OCI-LY1 (cell line): ENCODE measurements at regions not wholly inside any gene's neighbourhood (a gene's known extent, or its start where the extent isn't known, plus 50 kb on each side); places are given as distances from the start of the nearest gene placed in this dataset.

Source experiments
- H2AFZ ChIP-seq: fragments of 200-600 bp; sonication (generic), shearing (Covaris generic); 2 replicates; pipeline ENCODE4 v1.6.0; 2014; ENCODE audit warnings: antibody characterized with exemption, mild to moderate bottlenecking, low read length
- H3F3A ChIP-seq: fragments of 200-600 bp; sonication (generic), shearing (Covaris generic); 2 replicates; pipeline ENCODE4 v1.6.0; 2014; ENCODE audit warnings: mild to moderate bottlenecking, antibody characterized with exemption, low read length, moderate library complexity; ENCODE audit not compliant: insufficient read depth
- H3K27ac ChIP-seq: fragments of 200-600 bp; sonication (generic); 2 replicates; pipeline ENCODE4 v1.5.1; 2014; ENCODE audit warnings: low read length, mixed run types, mild to moderate bottlenecking, low read depth; ENCODE audit not compliant: poor library complexity, severe bottlenecking
- H3K27me3 ChIP-seq: fragments of 200-600 bp; sonication (generic); 2 replicates; pipeline ENCODE4 v1.6.0; 2014; ENCODE audit warnings: antibody characterized with exemption, mild to moderate bottlenecking, low read length, moderate library complexity; ENCODE audit not compliant: insufficient read depth
- H3K36me3 ChIP-seq: fragments of 200-600 bp; sonication (generic); 2 replicates; pipeline ENCODE4 v1.6.1; 2014; ENCODE audit warnings: mild to moderate bottlenecking, antibody characterized with exemption, low read length, moderate library complexity, mixed read lengths; ENCODE audit not compliant: insufficient read depth
- H3K4me1 ChIP-seq: fragments of 200-600 bp; sonication (generic); 2 replicates; pipeline ENCODE4 v1.5.1; 2014; ENCODE audit warnings: mild to moderate bottlenecking, low read length, moderate library complexity; ENCODE audit not compliant: insufficient read depth, severe bottlenecking
- H3K4me2 ChIP-seq: fragments of 200-600 bp; sonication (generic), shearing (Covaris generic); 2 replicates; pipeline ENCODE4 v1.6.1; 2014; ENCODE audit warnings: low read length
- H3K4me3 ChIP-seq: fragments of 200-600 bp; sonication (generic); 2 replicates; pipeline ENCODE4 v1.5.1; 2014; ENCODE audit warnings: low read length, low read depth, mild to moderate bottlenecking, mixed read lengths; ENCODE audit not compliant: poor library complexity, severe bottlenecking
- H3K79me2 ChIP-seq: fragments of 200-600 bp; shearing (Covaris generic); 2 replicates; pipeline ENCODE4 v1.6.1; 2016; ENCODE audit warnings: mixed run types, low read length, mixed read lengths; ENCODE audit not compliant: insufficient read depth
- H3K9ac ChIP-seq: fragments of 200-600 bp; sonication (generic), shearing (Covaris generic); 2 replicates; pipeline ENCODE4 v1.6.1; 2014; ENCODE audit warnings: mild to moderate bottlenecking, low read length, mixed read lengths
- H3K9me2 ChIP-seq: fragments of 200-600 bp; sonication (generic), shearing (Covaris generic); 2 replicates; pipeline ENCODE4 v1.6.1; 2014; ENCODE audit warnings: low read depth, mild to moderate bottlenecking, low read length, mixed read lengths
- H3K9me3 ChIP-seq: fragments of 200-600 bp; shearing (Covaris generic); 2 replicates; pipeline ENCODE4 v1.6.1; 2014; ENCODE audit warnings: low read length, mixed read lengths
- H4K20me1 ChIP-seq: fragments of 200-600 bp; sonication (generic), shearing (Covaris generic); 2 replicates; pipeline ENCODE4 v1.6.0; 2016; ENCODE audit warnings: mild to moderate bottlenecking, low read length; ENCODE audit not compliant: insufficient read depth
- EZH2 ChIP-seq: fragments of 200-600 bp; sonication (generic), shearing (Covaris generic); IDR thresholded peaks from 2 replicates; pipeline ENCODE4 v1.8.0; 2017; ENCODE audit warnings: borderline replicate concordance, mixed run types, mild to moderate bottlenecking, antibody characterized with exemption, low read length, moderate library complexity, mixed read lengths
- TF ChIP-seq, protein P1 (sequence below): fragments of 200-600 bp; sonication (generic), shearing (Covaris generic); IDR thresholded peaks from 2 replicates; pipeline ENCODE4 v1.5.1; 2017; ENCODE audit warnings: mild to moderate bottlenecking, antibody characterized with exemption, low read length, moderate library complexity, mixed read lengths

GRCh38 chr11:129655247-129655832, 160.3 kb upstream of the TMEM45B start:
- no peak for TF ChIP-seq EZH2
- TF ChIP-seq, protein P1, sequence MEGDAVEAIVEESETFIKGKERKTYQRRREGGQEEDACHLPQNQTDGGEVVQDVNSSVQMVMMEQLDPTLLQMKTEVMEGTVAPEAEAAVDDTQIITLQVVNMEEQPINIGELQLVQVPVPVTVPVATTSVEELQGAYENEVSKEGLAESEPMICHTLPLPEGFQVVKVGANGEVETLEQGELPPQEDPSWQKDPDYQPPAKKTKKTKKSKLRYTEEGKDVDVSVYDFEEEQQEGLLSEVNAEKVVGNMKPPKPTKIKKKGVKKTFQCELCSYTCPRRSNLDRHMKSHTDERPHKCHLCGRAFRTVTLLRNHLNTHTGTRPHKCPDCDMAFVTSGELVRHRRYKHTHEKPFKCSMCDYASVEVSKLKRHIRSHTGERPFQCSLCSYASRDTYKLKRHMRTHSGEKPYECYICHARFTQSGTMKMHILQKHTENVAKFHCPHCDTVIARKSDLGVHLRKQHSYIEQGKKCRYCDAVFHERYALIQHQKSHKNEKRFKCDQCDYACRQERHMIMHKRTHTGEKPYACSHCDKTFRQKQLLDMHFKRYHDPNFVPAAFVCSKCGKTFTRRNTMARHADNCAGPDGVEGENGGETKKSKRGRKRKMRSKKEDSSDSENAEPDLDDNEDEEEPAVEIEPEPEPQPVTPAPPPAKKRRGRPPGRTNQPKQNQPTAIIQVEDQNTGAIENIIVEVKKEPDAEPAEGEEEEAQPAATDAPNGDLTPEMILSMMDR: no peak
- no peaks in the 10 kb centered on the region for H3K27me3 ChIP-seq

DNA sequence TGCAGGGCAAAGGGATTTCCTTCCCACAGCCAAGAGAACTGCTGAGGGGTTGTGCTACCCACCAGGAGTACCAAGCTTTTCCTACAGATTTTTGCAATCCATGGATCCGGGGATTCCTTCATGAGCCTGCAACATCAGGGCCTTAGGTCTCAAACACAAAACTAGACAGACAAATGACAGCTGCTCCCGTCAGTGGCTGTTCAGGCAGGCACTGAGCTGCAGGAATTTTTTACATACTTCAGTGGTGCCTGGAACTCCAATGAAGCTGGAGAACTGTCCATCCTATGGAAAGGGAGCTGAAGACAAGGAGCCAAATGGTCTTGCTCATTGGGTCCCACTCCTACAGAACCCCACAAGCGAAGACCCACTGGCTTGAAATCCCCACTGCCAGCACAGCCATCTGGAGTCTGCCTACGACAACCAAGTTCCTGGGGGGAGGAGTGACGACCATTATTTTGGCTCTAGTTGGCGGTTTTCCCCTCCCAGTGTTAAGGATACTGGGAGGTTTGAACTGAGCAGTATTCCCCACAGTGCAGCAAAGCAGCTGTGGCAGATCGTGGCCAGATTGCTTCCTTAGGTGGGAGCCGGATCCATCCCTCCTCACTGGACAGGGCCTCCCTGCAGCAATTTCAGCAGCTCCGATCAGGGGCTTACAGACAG, 157.7 kb upstream of the TMEM45B start:
- Histone ChIP-seq H2AFZ (no peak overlapping the region), H3K36me3 (no peaks in the 10 kb centered on the region), H3K4me2 (no peak overlapping the region), H3K9me2 (no peaks in the 10 kb centered on the region), H3K9ac (no peak overlapping the region), H3F3A (no peaks in the 10 kb centered on the region), H3K9me3 (no peaks in the 10 kb centered on the region), H3K4me1 (no peaks in the 10 kb centered on the region), H4K20me1 (no peaks in the 10 kb centered on the region), H3K79me2 (no peaks in the 10 kb centered on the region), H3K27me3 (no peaks in the 10 kb centered on the region), H3K27ac (no peak overlapping the region), H3K4me3 (no peak overlapping the region)
- TF ChIP-seq, protein P1: no peak
- TF ChIP-seq EZH2: no peak

More at GRCh38 chr11:129655247-129655832, 160.3 kb upstream of the TMEM45B start:
- Histone ChIP-seq H3K9me2 (no peaks in the 10 kb centered on the region), H3K4me2 (no peak overlapping the region), H3K9ac (no peak overlapping the region), H3K4me3 (no peak overlapping the region), H3F3A (no peaks in the 10 kb centered on the region), H3K27ac (no peak overlapping the region), H3K9me3 (no peaks in the 10 kb centered on the region), H3K79me2 (no peaks in the 10 kb centered on the region), H3K36me3 (no peaks in the 10 kb centered on the region), H2AFZ (no peak overlapping the region), H3K4me1 (no peaks in the 10 kb centered on the region), H4K20me1 (no peaks in the 10 kb centered on the region)

GRCh38 chr11:129658526-129658867, 157.2 kb upstream of the TMEM45B start:
- Histone ChIP-seq H3K79me2 (no peaks in the 10 kb centered on the region), H3K4me2 (no peak overlapping the region), H3K9me2 (no peaks in the 10 kb centered on the region), H3K27me3 (no peaks in the 10 kb centered on the region), H3K4me1 (no peaks in the 10 kb centered on the region), H3K9me3 (no peaks in the 10 kb centered on the region), H3K4me3 (no peak overlapping the region), H3K9ac (no peak overlapping the region), H4K20me1 (no peaks in the 10 kb centered on the region), H3K36me3 (no peaks in the 10 kb centered on the region), H3F3A (no peaks in the 10 kb centered on the region), H3K27ac (no peak overlapping the region), H2AFZ (no peak overlapping the region)
- TF ChIP-seq, protein P1: no peak
- no peak for TF ChIP-seq EZH2
